ENCODE measurements at regions not wholly inside any gene's neighbourhood (a gene's known extent, or its start where the extent isn't known, plus 50 kb on each side); places are given as distances from the start of the nearest gene placed in this dataset.

- 85 to 87% methylated on average over 15 of the region's 15 CpGs for WGBS, 2 donors
- no peak overlapping the region for H3K4me3 ChIP-seq (ENCODE audit: low read depth, poor library complexity, severe bottlenecking)
- intact Hi-C loops (cut with DNase I; ENCODE audit: low total_unique reads), result no loop called here
- TF ChIP-seq, protein P1, sequence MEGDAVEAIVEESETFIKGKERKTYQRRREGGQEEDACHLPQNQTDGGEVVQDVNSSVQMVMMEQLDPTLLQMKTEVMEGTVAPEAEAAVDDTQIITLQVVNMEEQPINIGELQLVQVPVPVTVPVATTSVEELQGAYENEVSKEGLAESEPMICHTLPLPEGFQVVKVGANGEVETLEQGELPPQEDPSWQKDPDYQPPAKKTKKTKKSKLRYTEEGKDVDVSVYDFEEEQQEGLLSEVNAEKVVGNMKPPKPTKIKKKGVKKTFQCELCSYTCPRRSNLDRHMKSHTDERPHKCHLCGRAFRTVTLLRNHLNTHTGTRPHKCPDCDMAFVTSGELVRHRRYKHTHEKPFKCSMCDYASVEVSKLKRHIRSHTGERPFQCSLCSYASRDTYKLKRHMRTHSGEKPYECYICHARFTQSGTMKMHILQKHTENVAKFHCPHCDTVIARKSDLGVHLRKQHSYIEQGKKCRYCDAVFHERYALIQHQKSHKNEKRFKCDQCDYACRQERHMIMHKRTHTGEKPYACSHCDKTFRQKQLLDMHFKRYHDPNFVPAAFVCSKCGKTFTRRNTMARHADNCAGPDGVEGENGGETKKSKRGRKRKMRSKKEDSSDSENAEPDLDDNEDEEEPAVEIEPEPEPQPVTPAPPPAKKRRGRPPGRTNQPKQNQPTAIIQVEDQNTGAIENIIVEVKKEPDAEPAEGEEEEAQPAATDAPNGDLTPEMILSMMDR (IDR thresholded peaks at IDR 0.05), result no peak
- no peak for TF ChIP-seq POLR2A (IDR thresholded peaks at IDR 0.05)
- DNase-seq (ENCODE audit: low spot score in 2 of 2), result no peak
Observed at GRCh38 chr14:101251812-101252442, 309.4 kb upstream of the DIO3 start.

GRCh38 chr14:101252443-101253214 is 308.7 kb upstream of the DIO3 start:
- DNase-seq (ENCODE audit: low spot score in 2 of 2), result no peak
- TF ChIP-seq, protein P1 (IDR thresholded peaks at IDR 0.05), result no peak
- no peak for TF ChIP-seq POLR2A (IDR thresholded peaks at IDR 0.05)
- WGBS, 2 donors, result 91 to 92% methylated on average over 13 of the region's 13 CpGs
- H3K4me3 ChIP-seq (ENCODE audit: low read depth, poor library complexity, severe bottlenecking), result no peak overlapping the region
- intact Hi-C loops (cut with DNase I; ENCODE audit: low total_unique reads), result no loop called here

DNA sequence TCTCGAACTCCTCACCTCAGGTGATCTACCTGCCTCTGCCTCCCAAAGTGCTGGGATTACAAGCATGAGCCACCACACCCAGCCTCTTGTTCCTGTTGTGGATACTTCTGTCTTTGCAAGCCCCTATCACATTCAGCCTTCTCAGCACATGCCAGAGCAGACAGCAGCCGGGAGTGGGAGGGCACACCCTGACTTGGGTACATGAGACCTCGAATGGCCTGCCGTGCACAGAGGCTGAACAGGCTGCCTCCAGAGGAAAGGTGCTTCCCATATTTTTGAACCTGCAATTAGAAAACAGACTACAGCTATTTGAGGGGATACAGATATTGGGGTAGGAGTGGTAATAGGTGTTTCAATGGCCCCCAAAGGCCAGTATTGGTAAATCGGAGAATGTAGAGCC is 307.3 kb upstream of the DIO3 start:
- TF ChIP-seq POLR2A (IDR thresholded peaks at IDR 0.05), result no peak
- TF ChIP-seq, protein P1 (IDR thresholded peaks at IDR 0.05), result no peak
- no peak overlapping the region for H3K4me3 ChIP-seq (ENCODE audit: low read depth, poor library complexity, severe bottlenecking)
- no peak for DNase-seq (ENCODE audit: low spot score in 2 of 2)
- 86 to 91% methylated on average over 5 of the region's 5 CpGs for WGBS, 2 donors
- intact Hi-C loops (cut with DNase I; ENCODE audit: low total_unique reads), result no loop called here

- WGBS, 2 donors, result 70% methylated on average over 17 of the region's 17 CpGs
- DNase-seq (ENCODE audit: low spot score in 2 of 2), result no peak
- intact Hi-C loops (cut with DNase I; ENCODE audit: low total_unique reads), result no loop called here
- TF ChIP-seq POLR2A (IDR thresholded peaks at IDR 0.05), result no peak
- TF ChIP-seq, protein P1 (IDR thresholded peaks at IDR 0.05), result no peak
- H3K4me3 ChIP-seq (ENCODE audit: low read depth, poor library complexity, severe bottlenecking), result no peak overlapping the region
Observed at GRCh38 chr14:101254805-101255764, 306.2 kb upstream of the DIO3 start.

DNA sequence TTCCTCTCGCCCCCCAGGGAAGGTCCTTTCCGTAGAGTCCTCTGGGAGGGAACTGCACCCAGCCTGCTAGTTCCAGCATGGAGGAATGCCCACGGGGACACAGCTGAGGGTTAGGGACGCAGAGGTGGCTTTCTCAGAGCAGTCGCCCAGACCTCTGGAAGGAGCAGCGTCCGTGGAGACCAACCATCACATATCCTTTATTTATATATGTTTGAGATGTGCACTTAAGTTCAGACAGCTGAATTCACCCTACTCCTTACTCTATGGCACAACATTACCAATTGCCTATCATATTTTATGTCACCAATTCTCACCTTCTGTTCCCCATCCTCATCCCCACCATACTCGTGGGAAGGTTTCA is 305.6 kb upstream of the DIO3 start:
- WGBS, 2 donors, result 83 to 84% methylated on average over 8 of the region's 8 CpGs
- DNase-seq (ENCODE audit: low spot score in 2 of 2), result no peak
- intact Hi-C loops (cut with DNase I; ENCODE audit: low total_unique reads), result no loop called here
- TF ChIP-seq, protein P1 (IDR thresholded peaks at IDR 0.05), result no peak
- TF ChIP-seq POLR2A (IDR thresholded peaks at IDR 0.05), result no peak
- H3K4me3 ChIP-seq (ENCODE audit: low read depth, poor library complexity, severe bottlenecking), result no peak overlapping the region
